ENCODE measurements at regions not wholly inside any gene's neighbourhood (a gene's known extent, or its start where the extent isn't known, plus 50 kb on each side); places are given as distances from the start of the nearest gene placed in this dataset.

DNA sequence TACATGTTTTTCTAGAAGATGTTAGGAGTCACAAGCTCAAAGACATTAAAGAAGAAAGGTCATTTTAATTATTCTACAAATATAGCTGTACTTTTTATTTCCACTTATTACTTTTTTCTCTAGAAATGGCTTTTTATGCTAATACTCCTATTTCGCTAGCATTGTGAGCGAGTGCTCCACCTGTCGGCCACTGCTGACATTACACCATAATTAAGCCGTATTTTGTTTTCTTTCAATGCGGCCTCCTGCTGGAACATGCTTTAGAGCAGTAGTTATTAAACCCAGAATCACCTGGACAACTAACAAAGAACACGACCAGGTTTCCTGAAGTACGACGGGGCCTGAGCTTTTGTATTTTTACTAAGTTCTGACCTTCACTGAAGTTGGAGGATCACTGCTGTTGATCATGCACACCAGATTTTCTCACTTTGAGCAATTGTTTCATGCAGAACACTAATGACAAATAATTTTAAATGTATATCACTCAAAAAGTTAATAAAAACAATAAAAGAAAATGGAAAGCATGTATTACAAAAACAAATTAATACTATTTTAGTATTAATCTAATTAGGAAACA lies 74.1 kb upstream of the PAK5 start:
- DNase-seq (peak in 1 of 2 donors; percentile 17), ATAC-seq (no peak)
- Histone ChIP-seq H3K27ac (no peak overlapping the region), H3K4me1 (no peaks in the 10 kb centered on the region), H3K9me3 (no peaks in the 10 kb centered on the region), H3K27me3 (ENCODE audit: insufficient read depth in 3 of 3, low read length in 2 of 3) (no peaks in the 10 kb centered on the region), H3K36me3 (ENCODE audit: insufficient read depth in 1 of 2, low read depth in 1 of 2) (no peaks in the 10 kb centered on the region), H3K4me3 (no peak overlapping the region)
- TF ChIP-seq CTCF (IDR thresholded peaks at IDR 0.05): peak; percentile 77
- intact Hi-C loops (cut with DNase I): loop anchor here in 1 of 2 donors (5.0 kb wide), 1 partner anchor 291 kb away; no protein-coding TSS in a partner anchor
- 6 to 8% (median 7%) methylated on average over 8 of the region's 8 CpGs for WGBS, 3 donors

DNA sequence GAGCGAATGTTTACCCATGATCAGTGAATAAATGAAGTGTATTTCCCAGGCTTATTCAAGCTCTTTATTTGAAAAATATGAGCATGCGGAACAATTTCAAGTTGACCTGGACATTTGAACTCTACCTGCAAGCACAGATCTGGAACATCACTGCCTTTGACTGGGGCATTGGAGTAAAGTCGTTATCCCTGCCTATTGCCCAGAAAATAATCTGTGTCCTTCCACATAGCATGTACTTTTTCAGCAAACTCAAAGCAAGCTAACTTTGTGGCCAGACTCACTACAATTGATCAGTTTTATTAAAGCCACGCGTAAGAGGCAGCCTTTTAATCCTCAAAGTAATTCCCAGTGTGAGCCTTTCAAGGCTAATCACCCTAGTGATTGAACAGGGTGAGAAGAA lies 73.4 kb upstream of the PAK5 start:
- whole genome bisulfite sequencing, 3 donors: 84 to 88% (median 85%) methylated on average over 5 of the region's 5 CpGs
- no peak overlapping the region for H3K27ac ChIP-seq
- H3K36me3 ChIP-seq (ENCODE audit: insufficient read depth in 1 of 2, low read depth in 1 of 2): no peaks in the 10 kb centered on the region
- DNase-seq (no peak), ATAC-seq (no peak)
- no peaks in the 10 kb centered on the region for H3K9me3 ChIP-seq
- intact Hi-C loops (cut with DNase I): loop anchor here in 1 of 2 donors (5.0 kb wide), 1 partner anchor 290 kb away; no protein-coding TSS in a partner anchor
- no peaks in the 10 kb centered on the region for H3K4me1 ChIP-seq
- no peak overlapping the region for H3K4me3 ChIP-seq
- H3K27me3 ChIP-seq (ENCODE audit: insufficient read depth in 3 of 3, low read length in 2 of 3): no peaks in the 10 kb centered on the region
- no peak for TF ChIP-seq CTCF (IDR thresholded peaks at IDR 0.05)

- Histone ChIP-seq H3K9me3 (no peaks in the 10 kb centered on the region), H3K4me3 (no peak overlapping the region), H3K27me3 (ENCODE audit: insufficient read depth in 3 of 3, low read length in 2 of 3) (no peaks in the 10 kb centered on the region), H3K4me1 (no peaks in the 10 kb centered on the region), H3K36me3 (ENCODE audit: insufficient read depth in 1 of 2, low read depth in 1 of 2) (no peaks in the 10 kb centered on the region), H3K27ac (no peak overlapping the region)
- no peak for TF ChIP-seq CTCF (IDR thresholded peaks at IDR 0.05)
- intact Hi-C loops (cut with DNase I): loop anchor here in 1 of 2 donors (5.0 kb wide), 1 partner anchor 289 kb away; no protein-coding TSS in a partner anchor
- ATAC-seq (no peak), DNase-seq (no peak)
- WGBS, 3 donors: 71 to 79% (median 78%) methylated on average over 3 of the region's 3 CpGs
These were observed 72.6 kb upstream of the PAK5 start for GRCh38 chr20:9911519-9911918.

DNA sequence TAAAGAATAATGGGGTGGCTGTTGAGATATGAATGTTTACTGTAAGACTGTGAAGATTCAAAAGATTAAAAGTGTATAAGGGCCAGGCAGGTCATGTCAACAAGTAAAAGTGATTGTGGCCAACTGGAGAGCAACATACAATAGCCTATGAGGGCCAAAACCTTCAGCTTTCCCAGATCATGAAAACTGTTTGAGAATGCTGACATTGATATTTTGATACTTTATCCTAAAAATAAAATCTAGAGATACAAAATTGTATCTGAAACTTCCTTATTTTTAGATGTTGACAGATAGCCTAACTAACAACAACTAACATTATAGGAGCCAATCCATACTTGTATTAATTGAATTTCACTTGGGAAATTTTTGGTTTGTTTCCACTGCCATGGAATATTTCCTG lies 70.3 kb upstream of the PAK5 start:
- intact Hi-C loops (cut with DNase I): no loop called here
- Histone ChIP-seq H3K9me3 (no peaks in the 10 kb centered on the region), H3K27ac (no peak overlapping the region), H3K4me3 (no peak overlapping the region), H3K36me3 (ENCODE audit: insufficient read depth in 1 of 2, low read depth in 1 of 2) (no peaks in the 10 kb centered on the region), H3K4me1 (no peaks in the 10 kb centered on the region), H3K27me3 (ENCODE audit: insufficient read depth in 3 of 3, low read length in 2 of 3) (no peaks in the 10 kb centered on the region)
- ATAC-seq (no peak), DNase-seq (no peak)
- no peak for TF ChIP-seq CTCF (IDR thresholded peaks at IDR 0.05)

DNA sequence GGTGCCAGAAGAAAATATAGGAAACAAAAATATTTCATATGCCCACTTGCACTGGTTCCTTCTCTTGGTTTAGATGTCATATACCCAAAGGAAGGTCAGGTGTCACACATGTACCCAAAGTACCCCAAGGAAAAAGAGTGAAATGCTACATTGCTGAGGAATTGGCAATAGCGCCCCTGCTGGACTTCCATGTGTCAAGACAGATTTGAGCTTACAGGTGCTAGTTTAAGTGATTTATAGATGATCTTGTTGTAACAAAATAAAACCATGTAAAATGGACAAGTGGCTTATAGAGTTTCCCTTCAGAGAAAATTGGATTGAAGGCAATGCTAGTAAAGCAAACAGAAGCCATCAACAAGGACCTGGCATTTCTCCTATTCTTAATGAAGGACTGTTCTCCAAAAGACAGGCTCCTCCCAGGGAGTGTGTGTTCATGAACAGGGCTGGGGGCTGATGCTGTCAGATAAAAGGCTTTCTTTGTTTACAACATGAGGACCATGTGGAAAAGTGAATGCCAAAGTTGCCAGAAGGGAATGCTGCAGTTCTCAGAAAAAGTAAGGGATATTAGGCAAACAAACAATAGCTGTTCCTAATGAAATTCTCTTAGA lies 64.3 kb upstream of the PAK5 start:
- Histone ChIP-seq H3K9me3 (no peaks in the 10 kb centered on the region), H3K4me3 (no peak overlapping the region), H3K27me3 (ENCODE audit: insufficient read depth in 3 of 3, low read length in 2 of 3) (no peaks in the 10 kb centered on the region), H3K4me1 (no peaks in the 10 kb centered on the region), H3K36me3 (ENCODE audit: insufficient read depth in 1 of 2, low read depth in 1 of 2) (no peaks in the 10 kb centered on the region), H3K27ac (no peak overlapping the region)
- DNase-seq (no peak), ATAC-seq (no peak)
- no peak for TF ChIP-seq CTCF (IDR thresholded peaks at IDR 0.05)
- WGBS, 3 donors: 12 to 17% (median 12%) methylated on average over 1 of the region's 1 CpG
- intact Hi-C loops (cut with DNase I): no loop called here

Measured in psoas muscle (tissue), 7 donors.